Stimulated activated CD4-positive, alpha-beta T cell treated with anti-CD3 and anti-CD28 coated beads, Interleukin-2, amount 100 ng/mL, for 24 hours (primary cell): ENCODE measurements at regions not wholly inside any gene's neighbourhood (a gene's known extent, or its start where the extent isn't known, plus 50 kb on each side); places are given as distances from the start of the nearest gene placed in this dataset.
A peak's percentile ranks its signal among the peaks of the same experiment; 100 is the strongest.

Source experiments
- DNase-seq, 2 donors: peaks; one replicate each; pipeline ENCODE4 v3.0.0-alpha.2; 2020

DNA sequence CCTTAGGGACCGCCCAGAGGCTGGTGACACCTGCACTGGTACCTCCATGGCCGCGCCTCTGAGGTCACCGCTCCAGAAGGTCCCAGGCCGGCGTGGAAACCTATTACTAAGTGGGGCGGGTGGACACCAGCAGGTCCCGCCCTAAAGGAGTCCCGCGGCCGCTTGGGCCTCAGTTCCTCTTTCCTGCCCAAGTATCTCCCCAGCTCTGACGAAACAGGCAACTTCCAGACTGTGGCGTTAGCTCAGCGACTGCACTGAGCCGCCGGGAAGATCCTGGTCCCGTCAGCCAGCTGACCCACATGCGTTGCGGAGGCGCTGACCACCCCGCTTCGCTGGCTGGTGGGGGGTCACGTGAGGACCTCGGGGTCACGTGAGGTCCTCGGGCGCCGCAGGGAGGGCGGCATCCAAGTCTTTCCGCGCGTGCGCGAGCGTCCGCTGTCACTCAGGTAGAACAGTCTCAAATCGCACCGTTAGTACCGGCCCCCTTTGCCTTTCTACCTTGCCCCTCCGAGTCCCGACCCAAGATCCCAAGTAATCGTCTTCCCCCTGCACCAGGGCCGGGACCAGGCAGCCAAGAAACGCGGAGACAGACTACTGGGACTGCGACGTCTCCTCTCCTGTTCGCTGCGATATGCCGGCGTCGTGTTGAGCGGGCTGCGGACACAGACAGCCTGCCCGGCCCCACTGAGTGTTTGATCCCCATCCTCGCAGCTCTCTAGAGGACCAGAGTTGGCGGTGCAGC, 53.7 kb upstream of the KDM4C start:
- peak; percentile 77 to 88 for DNase-seq

- no peak for DNase-seq
These were observed 55.1 kb upstream of the KDM4C start for GRCh38 chr9:6702707-6703106.

- no peak for DNase-seq
These were observed 50.6 kb upstream of the GLDC start for GRCh38 chr9:6696178-6696577.

DNA sequence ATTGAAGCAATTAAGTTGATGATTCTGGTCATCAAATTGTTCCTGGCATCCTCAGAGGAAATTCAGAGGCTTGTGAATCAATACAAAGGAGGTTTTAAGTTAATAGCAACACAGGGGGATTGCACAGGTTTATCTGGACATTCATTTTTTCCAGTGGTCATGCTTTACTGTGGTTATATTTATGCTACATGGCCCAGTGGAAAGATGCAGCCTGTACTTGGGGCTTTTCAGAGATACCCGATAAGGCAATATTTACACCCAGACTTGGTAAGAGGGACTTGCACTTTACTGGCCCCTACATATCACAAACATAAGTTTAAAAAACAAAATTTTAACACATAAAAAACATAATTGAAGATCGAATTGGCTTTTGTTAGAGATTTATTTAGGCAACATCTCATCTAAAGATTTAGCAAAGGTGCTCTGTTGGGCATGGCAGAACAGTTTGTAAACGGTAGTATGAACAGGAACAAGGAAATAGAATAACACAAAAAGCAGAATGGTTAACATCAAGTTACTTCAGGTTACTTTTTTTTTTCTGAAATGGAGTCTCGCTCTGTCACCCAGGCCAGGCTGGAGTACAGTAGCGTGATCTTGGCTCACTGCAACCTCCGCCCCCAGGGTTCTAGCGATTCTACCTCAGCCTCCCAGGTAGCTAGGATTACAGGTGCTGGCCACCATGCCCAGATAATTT, 49.7 kb upstream of the GLDC start:
- DNase-seq: no peak
